GM21786 (cell line): ENCODE measurements at regions not wholly inside any gene's neighbourhood (a gene's known extent, or its start where the extent isn't known, plus 50 kb on each side); places are given as distances from the start of the nearest gene placed in this dataset.

Experiments
- ATAC-seq: cut with Tn5 transposase; IDR thresholded peaks from one replicate; pipeline ENCODE4 v1.9.1; 2021; ENCODE audit not compliant: unreplicated experiment

DNA sequence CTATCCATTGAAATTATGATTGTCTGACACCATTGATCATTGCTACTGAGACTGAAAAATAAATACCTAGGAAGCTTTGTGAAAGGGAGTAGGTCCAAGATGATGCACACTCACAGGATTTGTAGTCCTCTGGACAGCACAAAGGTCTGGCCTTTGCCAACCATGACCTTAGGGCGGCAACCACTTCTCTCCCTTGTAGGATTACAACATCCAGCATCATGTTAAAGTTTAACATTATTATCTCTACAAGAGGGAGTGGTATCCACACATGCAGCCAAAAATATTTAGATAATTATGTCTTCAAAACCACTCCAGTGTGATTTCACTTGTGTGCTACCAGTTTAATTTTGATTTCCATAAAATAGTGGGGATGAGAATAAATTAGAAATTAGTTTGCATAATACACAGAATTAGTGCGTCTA is 51.1 kb upstream of the NHSL1 start:
- ATAC-seq, result no peak

DNA sequence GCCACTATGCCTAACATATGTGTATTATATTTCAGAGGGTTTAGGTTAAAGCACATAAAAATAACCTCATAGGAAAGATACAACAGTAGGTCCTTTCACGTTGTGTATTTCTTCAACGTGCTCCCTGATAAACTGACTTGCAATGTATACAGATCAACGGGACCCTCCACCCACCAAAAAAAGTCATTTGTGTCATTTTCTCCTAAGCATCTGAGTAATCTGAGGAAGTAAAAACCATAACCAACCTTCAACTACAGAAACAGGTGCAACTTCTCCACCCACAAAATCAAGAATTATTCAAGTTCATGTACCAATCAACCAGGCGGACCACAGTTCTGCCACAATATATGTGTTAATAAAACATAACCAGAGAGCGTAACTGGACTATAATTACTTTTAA is 54.9 kb upstream of the NHSL1 start:
- ATAC-seq, result no peak

DNA sequence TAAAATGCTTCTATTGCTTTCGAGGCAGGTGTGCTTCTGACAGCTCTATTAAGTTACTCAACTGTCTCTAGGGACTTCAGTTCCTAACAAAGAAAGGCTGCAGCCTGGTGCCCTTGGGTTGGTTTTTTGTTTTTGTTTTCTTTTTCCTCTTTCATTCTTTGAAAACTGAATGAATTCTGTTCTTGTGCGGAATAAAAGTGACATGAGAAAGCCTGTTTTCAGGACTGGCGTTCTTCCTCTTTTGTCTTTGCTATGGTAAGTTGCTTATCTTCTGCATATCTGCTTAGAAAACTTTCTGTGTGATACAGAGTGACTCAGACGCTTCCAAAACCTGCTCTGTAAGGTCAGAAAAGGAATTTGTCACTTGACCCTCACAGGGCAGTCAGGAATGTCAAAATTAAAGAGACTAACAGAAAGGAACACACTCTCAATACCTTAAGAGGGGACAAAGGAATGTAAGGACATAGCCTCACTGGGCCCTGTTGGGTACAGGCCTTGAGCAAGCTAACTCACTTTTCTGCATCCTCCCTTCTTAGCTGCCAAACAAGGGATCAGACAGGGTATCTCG is 56.2 kb upstream of the NHSL1 start:
- ATAC-seq, result peak; percentile 43

DNA sequence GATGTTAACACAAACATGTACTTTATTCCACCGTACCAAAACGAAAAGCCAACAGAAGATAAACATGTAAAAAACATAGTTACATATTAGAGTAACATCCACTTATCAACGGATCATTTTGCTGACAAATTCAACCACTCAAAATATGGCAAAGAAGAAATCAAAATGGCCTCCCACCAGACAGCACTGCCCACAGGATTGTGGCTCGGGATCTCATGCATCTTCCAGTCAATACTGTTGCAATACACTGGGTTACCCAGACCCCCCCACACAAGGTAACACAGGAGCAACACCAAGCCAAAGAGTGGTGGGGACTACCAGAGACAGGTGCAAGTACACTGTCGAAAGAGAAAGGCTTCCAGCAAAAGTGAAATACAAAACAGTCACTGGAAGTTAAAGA is 57.9 kb upstream of the NHSL1 start:
- ATAC-seq, result no peak

DNA sequence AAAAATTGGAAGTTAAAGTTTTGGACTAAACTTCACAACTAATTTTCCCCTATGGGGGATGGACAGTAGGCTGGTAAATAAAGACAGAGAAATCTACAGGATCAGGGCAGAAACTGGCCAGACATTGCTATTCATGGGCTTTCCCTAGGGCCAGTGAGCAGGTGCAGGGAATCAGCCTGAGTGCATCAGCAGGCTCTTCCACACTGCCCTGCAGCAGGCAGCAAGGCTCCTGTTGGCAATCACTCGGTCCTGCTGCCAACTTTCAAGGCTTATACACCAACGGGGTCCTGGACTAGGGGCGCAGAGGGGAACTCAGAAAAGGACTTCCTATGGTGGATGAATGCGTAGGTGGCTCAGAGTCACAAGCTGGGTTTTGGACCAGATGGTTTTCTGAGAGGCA is 59.8 kb upstream of the NHSL1 start:
- ATAC-seq, result no peak

DNA sequence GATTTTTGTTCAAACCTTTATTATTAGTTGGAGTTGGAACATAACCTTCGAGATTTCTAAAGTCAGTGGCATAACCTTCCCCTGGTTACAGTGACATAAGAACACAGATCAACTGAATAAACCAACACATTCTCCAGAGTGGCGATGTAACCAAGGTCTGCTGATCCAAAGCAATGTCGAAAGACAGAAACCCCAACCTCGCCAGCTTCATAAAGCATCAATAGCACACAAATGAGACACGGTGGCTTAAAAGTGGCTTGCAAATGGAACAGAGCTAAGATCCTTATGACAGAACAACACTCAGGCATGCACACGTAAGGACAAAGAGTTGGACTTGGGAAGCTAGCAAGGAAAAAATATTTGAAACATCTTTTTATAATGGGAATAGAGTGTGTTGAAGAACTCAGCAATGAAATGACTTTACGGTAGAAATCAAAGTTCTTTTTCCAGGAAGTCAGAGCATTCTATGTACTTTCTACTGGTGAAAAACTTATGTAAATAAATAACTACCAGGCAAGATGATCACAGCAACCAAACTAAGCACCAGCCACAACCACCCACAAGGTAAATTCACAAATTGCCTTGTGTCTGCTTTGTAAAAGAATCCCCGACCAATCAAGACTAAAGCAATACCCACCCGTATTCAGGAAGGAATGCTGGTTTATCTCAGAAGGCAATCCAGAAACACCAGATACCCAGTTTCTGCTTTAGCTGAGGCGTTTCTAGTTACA is 61.0 kb upstream of the NHSL1 start:
- no peak for ATAC-seq

DNA sequence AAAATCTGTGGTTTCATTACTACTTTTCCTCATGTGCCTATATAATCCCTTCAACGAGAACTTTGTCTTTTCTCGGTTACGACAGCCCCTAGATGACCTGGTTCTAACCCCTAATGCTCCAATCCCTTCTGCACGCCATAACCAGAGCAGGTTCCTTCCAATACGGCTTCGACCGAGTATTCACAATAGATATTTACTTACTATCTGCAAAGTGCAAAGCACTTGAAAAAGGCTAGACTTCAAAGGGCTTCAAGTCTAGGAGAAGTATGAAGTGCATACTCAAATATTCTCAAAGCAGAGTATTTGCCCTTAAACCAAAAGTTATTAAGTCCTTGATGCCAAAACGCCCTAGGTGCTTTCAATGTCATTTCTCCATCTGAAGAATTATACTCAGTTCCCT is 63.4 kb upstream of the NHSL1 start:
- ATAC-seq, result no peak

DNA sequence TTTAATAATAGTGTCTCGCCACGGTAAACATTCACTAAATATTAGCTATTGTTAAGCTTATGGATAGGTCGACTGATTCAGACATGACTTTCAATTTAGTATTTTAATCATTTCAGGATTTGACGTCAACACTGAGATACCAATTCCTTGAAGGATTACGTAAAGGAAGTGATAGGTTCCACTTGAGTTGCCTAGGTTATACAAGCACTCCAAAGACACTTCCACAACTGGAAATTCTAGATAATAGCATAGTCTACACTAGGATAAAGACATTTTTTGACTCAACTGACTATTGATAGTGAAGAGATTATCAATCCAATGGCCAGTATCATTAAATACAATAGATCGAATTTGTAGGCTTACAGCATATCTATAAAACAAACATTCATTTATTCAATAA is 63.9 kb upstream of the NHSL1 start:
- ATAC-seq, result no peak

DNA sequence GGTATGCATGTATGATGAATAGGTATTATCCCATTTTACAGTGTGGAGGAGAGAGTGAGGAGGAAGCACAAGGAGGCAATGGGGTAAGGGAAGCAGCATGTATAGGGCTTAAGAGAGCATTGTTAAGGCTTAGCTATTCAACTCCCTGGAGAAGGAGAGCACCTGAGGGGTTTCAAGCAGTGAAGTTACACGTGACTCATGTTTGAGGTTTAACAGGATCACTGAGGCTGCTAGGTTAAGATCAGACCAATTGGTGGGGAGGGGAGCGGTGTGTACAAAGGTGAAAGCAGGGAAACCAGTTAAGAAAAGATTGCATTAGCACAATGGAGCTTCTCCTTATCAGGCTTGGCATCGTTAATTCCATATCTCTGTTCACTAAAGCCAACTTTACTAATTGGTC is 64.4 kb upstream of the NHSL1 start:
- ATAC-seq, result no peak

DNA sequence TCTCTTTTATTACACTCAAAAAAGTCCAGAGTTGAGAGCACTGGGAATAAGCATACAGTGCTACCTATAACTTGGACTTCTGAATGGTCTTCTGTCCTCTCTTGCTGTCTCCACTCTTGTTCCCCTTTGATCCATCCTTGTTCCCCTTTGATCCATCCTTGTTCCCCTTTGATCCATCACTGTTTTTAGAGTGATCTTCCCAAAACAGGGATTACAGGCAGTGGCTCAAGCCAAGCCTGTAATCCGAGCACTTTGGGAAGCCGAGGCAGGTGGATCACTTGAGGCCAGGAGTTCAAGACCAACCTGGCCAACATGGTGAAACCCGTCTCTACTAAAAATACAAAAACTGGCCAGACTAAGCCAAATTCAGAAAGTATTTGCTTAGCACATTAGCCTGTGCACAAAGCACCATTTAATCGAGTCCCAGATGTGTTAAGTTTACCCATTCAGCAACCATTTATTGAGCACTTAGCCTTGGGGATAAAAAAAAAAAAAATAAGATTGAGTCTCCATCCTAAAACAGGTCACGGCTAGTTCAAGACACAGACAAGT is 65.0 kb upstream of the NHSL1 start:
- no peak for ATAC-seq

DNA sequence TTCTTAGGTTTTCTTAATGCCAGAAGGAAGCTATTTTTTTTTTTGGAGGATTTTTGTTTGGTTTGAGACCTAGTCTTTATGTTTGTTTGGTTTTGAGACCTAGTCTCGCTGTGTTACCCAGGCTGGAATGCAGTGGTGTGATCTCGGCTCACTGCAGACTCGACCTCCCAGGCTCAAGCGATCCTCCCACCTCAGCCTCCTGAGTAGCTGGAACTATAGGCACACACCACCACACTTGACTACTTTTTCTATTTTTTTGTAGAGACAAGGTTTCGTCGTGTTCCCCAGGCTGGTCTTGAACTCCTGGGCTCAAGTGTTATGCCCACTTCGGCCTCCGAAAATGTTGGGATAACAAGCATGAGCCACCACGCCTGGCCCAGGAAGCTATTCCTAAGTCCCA is 67.8 kb upstream of the NHSL1 start:
- ATAC-seq, result no peak

DNA sequence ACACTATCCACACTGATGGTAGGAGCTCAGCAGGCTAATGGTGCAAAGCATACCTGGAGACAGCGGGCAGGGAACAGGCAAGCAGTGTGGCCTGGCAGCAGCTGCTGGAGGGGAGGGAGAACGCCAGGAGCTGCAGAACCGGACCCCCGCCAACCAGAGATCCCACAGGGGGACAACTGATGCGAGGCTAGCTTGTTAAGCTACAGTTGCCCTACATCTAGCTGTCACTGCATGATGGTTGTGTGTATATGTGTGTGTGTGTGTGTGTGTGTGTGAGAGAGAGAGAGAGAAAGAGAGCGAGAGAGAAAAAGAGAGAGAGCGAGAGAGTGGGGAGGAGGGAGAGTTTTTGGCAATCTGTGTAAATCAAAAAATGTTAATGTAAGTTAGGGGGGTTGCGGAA is 69.7 kb upstream of the NHSL1 start:
- no peak for ATAC-seq

DNA sequence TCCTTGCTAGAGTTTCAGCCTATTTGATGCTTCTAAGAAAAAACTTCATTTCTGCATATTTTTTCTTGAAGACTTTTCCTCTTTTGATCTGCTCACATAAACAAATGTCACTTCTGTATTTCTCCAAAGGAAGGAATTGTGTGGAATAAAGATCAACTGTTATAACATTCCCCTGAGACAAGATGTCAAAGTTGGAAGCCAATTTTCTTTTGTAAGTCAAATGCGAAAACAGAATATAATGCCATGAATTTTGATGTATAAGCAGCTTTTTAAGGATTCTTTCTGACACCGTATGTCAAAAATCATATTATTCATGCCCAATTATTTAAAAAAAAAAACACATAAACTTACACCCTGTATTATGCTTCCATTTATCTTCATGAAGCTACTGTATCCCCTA is 70.3 kb upstream of the NHSL1 start:
- ATAC-seq, result no peak

DNA sequence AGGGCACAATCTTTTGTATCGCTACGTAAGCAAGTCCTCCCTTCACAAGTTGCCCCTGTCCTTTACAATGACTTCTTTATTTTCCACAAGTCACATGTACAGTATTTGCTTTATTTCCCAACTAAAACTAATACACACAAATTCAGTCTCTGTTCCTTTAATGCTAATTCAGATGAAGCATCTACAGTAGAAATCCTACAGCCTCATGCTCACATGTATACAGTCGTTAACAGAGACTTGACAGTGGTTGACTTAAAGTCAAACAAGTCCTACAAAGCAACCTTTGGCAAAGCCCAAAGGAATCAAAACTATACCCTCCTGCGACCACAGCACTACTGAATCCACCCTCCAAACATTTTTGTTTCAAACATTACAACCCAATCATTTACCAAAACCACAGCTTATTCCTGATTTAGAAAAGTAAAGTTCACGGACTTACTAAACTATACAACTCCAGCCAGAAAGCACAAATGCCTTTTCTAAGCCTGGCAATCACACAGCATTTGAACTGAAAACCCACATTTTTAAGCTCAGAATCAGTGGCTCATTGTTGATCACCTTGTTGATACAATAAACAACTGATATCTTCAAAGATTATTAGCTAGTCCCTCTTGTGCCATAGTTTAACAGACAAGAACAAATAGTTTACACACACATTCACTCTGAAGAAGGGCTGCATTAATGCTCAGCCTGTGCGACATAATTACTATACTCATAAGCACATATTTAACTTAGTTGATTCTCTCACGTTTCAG is 70.9 kb upstream of the NHSL1 start:
- no peak for ATAC-seq

DNA sequence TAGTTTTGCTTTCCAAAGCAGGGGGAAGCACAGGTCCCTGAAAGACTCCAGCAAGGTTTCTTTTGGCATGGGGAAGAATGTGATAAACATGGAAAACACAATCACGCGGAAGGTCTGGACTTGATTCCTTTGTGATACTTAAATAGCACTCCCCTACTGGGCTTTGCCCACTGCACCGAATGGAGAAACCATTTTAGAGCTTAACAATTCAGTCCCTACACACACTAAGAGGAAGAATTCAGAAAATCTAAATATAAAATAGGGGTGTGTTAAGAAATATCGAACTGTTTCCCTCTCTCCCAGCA is 71.4 kb upstream of the NHSL1 start:
- no peak for ATAC-seq

DNA sequence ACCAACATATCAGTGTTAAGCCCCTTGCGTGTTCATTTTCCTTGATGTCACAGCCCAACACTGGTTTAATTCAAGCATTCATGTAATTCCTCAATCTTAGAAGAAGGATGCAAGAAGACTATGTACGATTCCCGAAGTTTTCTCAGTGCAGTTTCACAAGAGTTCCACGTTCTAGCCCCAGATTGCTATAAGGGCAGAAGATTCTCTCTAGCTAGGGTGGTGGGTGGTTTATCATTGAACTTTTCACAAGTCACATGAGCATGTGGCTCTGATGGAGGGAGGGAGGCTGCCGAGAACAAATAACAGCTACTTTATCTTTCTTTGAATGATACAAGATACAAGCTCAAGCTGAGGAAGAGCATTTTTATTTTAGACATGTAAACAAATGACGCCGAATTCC is 71.9 kb upstream of the NHSL1 start:
- ATAC-seq, result no peak

DNA sequence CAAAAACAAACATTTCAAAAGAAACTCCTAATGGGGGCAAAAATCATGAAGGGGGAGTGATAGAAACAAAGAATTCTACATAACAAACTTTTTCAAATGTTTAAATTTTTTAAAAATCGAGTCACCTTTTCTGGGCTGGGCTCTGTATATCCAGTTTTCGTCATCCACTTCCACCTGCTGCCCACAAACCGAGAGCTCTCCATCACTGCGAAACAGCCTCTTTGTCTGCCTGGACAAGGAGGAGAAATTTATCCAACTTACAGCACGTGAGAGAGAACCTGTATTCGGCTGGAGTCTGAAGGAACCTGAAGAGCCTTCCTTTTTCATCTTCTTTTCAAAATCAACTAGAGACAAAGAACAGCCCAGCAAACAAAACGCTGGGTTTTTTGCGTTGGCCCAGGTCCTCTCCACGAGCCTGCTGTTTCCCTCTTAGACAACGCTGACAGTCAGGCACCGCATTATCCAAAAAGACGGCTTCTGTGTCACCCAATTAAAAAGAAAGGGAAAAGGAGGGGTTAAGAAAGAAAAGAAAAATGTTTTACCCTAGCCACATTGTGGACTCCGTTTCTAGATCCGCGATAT is 72.4 kb upstream of the NHSL1 start:
- no peak for ATAC-seq

DNA sequence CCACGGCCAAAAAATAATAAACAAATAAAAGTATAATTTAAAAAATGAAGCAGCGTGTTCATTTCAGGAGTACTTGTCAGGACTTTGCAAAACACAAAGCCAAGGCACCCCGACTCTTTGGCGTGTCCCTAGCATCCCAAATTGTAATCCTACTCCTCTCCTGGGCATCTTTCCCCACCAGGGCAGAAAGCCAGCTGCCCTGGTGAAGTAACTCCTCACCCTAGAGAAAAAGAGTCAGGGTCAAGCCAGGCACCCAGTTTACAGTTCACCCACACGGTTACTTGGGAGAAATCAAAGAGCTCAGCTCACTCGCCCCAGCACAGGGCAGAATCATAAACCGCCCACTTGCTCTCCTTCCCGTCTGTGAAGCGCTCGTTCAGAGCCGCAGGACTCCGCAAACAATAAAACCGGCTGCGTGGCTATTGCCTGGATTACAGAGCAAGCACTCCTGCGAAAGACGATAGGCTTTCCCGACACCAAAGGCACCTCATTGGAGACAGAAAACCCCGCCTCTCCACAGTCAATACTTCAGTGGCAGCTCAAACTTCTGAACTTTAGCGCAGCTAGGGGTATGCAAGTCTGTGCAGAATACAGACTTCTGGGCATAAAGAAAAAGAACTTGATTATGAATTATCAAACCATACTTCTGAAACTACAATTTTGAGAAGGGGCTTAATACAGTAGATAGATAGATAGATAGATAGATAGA is 73.0 kb upstream of the NHSL1 start:
- no peak for ATAC-seq

DNA sequence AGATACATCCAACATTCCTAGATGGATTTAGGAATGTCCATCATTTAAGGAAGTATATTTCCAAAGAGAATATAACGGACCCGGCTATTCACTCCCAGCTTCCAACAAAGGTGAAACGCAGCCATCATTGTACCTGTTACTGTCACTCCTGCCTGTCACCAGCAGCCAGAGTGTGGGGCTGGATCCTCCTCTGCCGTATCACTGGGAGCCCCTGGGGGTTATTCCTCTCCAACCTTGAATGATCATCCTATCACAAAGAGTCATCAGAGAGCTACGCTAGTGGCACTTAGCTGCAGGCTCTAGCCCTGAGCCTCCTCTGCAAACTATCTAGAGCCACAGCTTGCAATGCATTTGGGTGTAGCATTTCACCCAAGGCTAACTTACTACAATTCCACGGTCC is 73.6 kb upstream of the NHSL1 start:
- ATAC-seq, result no peak

DNA sequence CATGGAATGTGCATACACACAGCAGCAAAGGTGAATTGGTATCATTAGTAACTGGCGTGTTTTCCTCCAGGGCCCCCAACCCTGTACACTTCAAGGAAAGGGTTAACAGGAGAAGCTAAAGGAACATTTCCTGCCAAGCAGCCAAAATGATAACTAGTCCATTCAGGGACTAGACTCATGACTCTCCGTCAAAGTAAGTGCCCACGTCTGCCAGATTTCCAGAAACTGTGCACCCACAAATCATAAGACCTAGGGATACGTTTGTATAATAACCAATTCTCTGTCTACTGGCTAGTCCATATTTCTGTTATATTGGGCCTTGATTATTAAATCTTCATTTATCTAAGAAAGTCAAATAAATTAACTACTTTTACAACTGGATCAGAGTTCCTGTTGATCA is 76.0 kb upstream of the NHSL1 start:
- no peak for ATAC-seq

DNA sequence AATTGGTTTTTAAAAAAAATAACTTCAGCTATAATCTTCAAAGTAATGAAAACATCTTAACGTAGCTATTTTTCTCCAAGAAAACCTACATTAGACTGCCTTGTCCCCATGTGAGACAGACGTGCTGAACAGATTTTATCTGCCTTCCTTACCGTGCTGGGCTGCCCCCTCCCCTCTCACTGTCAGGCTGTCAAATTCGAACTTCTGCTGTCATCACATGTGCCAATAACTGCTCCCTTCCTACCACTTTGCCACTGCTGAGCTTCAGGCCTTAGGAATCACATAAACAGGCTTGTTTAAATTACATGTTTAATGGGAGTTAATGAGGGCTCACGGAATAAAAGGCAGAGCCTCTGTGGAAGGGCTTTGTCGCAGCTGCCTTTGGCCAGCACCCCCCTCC is 77.0 kb upstream of the NHSL1 start:
- no peak for ATAC-seq
